Muscle of arm (tissue), 1 donor: ENCODE measurements at regions not wholly inside any gene's neighbourhood (a gene's known extent, or its start where the extent isn't known, plus 50 kb on each side); places are given as distances from the start of the nearest gene placed in this dataset.

Experiments
- DNase-seq: peaks from one replicate; pipeline ENCODE4 v3.0.0-alpha.2; 2013

DNA sequence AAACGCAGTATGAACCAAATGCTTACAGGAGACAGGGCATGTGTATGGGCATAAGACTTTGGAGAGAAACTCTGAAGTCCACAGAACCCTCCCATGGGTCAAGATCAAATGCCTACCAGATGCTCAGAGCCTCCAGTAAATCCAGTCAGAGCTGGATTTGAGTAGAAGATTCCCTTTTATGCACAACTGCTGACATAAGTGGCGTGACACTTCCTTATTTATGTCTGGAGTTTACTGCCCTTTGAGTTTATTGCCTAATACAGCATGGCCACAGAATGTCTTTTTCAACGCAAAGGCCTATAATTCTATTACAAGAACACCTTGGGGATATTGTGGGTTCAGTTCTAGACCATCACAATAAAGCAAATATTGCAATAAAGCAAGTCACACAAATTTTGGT is 220.0 kb upstream of the FOXQ1 start:
- no peak for DNase-seq

GRCh38 chr6:1089859-1090258 is 222.0 kb upstream of the FOXQ1 start:
- no peak for DNase-seq

- DNase-seq, result no peak
These were observed 223.4 kb upstream of the FOXQ1 start for GRCh38 chr6:1088492-1089001.

DNA sequence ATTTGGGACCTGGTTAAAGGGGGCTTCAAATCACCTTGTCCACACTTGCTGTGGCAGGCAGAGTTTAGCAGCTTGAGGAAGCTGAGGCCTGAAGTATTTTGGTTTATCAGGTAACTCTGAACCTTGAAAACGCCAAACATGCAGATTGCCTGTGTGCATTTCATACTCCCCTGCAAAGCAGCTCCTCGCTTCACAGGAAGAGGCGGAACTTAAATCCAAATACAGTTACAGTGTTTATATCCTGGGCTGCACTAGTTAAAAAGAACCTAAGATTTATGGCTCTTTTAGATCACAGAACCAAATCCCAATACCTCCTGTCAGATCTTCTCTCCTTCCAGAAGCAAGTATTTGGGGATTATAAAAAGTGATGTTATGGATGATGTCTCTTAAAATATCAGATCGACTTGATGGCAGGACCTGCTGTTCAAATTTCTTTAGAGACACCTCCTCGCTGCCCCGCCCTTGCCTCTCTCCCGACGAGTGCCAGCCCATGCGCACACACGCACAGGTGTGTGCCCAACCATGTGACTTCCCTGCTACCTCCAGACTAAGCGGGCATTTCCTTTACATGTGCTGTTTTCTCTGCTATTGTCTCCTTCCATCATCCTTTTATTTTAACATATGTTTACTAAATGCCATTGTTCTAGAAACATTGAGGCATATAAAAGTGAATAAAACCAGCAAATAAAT is 224.6 kb upstream of the FOXQ1 start:
- DNase-seq, result no peak

DNA sequence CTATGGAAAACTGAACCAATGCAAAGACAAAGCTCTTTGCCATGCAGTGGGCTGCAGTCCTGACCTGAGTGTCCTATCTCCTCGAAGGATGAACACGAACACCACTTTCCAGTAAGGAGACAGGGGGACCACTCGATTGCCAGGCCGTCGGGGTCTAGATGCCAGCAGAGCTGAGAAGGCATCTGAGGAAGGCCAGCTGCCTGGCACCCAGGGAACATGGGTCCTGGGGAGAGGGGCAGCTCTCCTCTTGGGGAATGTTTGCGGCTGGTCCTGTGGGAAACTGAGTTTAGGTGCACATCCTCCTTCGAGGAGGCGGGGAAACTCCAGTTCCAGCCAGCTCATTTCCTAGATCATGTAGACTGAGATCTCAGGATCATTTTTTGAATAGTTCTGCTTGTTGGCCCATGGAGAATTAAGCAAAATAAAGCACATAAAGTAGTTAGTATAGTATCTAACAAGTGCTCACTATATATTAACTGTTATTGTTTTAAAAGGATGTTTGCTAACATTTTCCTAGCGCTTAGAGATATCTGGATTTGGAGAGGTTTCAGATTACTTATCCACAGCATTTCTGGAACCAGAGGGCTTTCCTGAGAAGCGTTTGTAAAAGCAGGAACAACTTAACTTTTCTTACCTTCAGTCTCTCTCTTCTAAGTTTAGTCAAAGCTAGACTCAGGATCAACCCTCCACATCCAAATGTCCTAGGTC is 225.3 kb upstream of the FOXQ1 start:
- DNase-seq, result no peak

DNA sequence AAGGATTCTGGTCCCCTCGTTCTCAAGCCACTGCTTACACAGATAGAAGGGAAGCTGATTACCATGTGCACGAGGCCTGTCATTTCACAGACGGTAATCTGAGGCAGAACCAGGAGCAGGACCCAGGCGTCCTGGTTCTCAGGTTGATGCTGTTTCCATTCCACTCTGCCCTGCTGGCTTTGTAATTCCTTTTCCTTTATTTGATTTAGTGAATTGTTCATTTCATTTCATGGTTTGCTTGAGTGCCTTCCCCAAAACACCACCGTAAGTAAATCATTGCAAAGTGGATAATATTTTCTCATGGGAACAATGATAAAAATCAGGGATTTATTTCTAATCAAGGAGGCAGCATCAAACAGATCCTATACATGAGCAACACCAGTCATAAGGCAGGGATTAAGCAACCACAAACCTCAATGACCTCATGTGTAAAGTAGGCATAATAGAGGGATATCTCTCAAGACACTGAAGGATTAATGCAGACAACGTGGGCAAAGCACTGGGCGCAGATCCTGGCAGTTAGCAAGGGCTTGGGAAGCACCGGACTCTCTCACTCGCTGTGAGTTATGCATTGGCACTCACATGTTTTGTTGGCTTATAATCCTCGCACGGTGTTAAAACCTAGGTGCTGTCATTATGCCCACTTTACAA is 229.5 kb upstream of the FOXQ1 start:
- no peak for DNase-seq

DNA sequence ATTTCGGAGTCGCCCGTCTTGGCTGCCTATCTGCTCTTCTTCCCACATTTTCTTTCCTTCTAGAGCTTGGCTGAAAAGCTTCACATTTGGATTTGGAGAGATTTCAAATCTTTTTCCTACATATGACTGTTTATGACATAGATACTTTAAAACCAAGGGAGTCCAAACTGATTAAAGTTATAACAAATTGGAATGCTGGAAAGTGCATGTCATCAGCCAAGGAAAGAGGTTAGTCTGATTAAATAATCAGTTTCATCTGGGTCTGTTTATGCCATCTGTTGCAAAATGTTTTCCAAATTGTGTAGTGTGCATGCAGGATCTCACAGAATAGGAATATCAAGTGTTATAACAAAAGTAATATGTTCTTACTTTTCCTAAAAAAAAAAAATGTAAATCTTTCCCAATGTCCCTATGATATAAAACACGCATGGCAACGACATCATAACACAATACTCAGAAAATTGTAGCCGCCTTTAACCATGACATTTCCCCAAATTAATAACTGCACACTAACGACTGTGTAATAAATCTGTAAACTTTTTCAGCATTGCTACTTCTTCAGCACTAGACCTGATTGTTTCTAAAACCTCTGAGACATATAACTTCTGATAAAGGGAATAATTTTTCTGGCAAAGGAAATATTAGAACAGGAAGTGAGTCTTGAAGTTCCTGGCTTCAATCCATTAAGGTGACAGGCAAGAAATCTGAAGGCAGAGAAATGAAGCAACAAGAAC is 230.2 kb upstream of the FOXQ1 start:
- DNase-seq, result peak; percentile 54

DNA sequence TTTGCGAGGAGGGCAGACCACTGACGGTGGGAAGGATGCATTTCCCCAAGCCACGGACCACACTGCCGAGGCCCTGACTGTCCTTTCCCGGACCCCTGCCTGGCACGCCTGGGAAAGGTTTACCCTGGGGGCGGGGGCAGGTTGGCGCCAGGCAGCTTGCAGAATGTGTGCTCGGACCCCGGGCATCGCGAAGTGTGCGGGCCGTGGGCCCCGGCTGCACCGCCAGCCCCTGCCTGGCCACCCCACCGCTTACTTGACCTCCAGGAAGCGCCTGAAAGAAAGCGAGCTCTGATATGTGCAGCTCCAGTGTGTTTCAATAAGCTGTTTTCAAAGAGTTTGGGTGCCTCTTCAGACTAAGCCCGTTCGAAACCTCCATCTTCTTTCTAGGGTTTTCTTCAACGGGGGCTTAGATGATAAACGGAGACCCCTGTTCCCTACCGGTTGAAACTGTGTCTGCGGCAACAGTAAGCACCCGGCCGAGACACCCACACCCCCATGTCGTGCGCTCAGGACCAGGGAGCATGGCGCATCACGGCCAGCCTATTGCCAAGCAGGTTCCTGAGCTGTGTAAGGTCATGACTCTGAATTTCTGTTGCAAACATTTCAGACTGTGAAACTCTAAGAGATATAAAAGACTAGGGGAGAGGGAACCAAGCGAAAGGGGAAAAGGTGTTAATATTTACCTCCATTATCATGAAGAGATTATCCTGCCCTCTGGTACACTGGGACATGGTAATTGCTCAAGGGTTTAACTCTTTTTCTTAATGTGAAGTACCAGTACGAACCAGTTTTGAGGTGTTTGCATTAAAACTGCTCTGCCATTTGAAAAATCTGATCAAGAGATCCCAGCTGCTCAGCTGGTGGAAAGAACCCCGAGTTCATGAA is 231.2 kb upstream of the FOXQ1 start:
- no peak for DNase-seq

DNA sequence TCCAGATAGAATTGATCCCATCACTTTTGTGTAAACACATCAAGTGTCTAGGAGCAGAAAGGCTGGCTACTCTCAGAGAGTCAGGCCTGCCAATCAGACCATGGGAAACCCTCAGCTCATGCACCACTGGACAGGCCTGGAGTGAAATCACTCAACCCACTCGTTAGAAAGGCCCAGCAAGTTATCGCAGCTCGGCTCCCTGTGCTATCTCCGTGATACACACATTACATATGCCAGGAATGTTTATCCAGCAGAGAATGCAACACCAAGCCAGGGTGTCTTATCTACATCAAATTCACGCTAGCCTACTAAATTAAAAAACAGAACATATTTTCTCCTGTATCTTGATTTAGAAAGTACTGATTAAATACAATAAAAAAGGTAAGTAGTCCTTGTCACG is 232.4 kb upstream of the FOXQ1 start:
- DNase-seq, result no peak

DNA sequence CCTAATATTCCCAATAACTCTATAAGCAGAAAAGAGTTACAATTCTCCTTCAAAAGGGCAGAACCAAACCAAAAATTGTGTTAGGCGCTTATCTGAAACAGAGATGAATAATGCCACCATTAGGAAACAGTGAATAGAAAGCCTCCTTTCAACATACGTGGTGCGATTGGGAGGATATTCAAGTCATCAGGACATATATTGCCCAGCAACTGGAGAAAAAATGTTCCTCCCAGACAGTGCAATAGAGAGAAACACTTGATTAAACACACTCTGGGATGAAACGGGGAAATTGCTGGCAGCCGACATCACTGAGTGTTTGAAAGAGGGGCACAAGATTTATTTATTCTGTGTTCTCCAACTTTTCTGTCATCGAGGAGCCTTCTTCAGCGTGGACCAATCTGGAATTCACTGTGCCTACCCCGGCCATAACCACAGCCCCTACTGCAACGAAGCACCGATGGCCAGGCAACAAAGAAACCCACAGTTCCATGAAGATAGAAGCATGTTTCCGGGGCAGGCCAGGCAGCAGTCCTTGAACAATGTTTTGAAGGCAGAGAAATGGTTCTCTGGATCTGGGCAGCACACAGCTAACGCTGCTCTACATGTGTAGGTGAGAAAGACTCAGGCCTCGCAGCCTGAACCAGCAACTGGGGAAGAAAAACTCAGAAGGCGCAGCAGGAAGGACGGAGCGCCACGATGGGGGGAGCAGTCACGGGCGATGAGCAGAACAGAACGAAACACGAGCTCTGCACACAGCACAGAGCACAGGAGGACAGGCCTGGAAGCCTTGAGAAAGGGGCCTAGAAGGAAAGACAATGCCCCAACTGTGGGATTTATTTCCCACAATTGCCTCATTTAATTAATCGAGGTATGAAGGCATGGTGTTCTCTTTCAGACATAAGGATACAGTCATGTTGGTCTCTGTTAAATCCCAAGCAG is 234.2 kb upstream of the FOXQ1 start:
- DNase-seq, result no peak

- no peak for DNase-seq
These were observed 235.1 kb upstream of the FOXQ1 start for GRCh38 chr6:1076531-1077459.

DNA sequence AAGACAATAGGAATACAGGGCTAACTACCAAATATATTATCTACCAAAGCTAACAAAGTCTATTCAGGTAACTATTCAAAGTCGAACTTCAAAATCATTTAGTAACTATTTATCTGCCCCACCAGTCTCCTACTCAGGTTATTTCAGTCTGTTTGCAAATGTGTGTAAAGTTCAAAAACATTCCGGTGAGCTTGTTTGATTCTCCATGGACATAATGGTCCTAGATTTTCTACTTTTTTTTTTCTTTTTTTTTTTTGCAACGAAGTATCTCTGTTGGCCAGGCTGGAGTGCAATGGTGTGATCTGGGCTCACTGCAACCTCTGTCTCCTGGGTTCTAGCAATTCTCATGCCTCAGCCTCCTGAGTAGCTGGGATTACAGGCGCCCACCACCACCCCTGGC is 236.0 kb upstream of the FOXQ1 start:
- no peak for DNase-seq

DNA sequence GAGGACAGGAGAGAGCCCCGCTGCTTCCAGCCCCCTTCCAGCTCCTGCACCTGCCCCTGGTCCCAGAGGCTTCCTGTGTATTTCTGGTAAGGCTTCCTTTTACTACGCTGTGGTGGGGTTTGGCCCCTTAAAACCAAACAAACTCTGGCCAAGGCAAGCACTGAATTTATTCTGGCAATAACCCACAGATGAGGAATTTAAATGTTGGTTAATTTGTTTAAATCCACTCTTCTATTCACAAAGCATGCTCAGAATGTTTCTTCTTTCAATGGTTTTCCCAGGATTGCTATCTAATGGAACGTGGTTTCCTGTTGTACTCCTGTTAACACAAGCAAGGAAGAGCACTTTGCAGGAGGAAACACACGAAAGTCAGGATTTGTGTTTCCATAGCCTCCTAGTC is 236.5 kb upstream of the FOXQ1 start:
- DNase-seq, result no peak

DNA sequence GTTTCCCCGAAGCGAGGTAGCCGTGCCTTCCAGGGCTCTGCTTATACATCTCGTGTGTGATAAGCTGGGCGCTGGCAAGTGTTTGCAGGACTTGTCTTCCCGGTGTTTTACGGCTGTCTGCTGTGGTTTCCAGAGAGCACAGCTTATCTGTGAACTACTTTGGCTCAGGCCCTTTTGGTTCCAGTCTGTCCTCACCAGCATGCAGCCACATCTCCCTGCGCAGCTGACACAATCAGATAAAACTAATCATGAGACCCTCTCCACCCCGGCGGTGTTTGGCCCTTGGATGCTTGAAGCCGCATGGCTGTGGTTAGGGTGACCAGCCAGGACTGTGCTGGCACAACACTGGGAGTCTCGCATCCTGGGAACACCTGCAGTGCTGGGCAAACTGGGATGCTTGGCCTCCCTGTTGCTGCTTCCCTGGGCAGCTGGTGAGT is 241.8 kb upstream of the FOXQ1 start:
- DNase-seq, result no peak

DNA sequence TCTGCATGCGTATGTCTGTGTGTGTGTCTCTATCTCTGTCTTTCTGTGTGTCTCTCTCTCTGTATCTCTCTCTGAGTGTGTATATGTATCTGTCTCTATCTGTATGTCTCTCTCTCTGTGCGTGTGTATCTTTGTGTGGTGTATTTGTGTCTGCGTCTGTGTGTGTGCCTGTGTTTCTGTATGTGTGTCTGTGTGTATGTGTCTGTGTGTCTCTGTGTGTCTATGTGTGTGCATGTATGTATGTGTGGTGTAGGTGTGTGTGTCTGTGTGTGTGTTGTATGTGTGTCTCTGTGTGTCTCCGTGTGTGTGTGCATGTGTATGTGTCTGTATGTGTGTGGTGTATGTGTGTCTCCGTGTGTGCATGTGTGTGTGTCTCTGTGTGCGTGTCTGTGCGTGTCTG is 243.0 kb upstream of the FOXQ1 start:
- no peak for DNase-seq

DNA sequence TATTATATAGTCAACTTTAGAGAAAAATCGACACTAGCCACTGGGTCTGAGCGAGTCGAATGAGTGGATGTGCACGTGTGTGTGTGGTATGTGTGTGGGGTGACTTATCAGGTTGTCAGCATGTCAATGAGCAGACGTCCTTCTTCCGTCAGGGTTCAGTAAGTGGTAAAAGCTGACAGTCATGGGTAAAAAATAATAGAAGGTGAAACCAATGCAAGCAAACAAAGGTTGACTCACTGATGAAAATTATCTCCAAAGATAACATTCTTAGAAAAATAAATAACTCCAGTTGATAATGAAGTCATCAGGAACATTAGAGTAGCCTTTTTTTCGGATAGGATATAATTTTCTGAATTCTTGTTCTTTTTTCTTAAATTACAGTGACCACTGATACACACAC is 243.8 kb upstream of the FOXQ1 start:
- DNase-seq, result no peak

GRCh38 chr6:1067346-1067745 is 244.6 kb upstream of the FOXQ1 start:
- no peak for DNase-seq

DNA sequence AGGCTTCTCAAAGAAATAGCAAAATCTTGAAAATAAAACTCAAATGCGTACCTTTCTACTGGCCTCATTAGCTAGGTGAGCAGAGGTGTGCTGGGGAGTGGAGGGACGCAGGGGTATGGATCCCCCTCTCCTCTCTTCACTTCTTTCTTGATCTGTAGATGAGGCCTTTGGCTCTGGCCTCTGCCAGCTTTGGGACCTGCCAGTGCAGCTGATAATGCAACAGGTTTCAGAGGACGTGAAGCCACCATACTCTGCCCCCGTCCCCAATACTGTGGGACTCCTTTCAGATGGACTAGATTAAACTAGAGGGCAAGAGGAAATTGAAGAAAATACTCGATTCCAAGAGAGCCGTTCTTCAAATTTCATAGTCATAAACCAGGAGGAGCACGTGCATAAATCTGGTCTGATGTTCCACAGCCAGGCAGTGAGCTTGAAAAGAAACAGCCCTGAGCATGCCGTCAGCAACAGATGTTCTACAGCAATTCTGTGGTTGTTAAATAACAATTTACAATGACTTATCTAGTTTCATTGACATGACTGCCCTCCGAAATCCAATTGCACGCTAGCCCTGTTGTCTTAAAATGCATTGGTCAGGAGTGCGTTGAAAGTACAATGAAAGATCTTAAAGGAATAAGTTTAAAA is 245.3 kb upstream of the FOXQ1 start:
- no peak for DNase-seq
